D721Med (cell line): ENCODE measurements at regions not wholly inside any gene's neighbourhood (a gene's known extent, or its start where the extent isn't known, plus 50 kb on each side); places are given as distances from the start of the nearest gene placed in this dataset.

ENCODE experiments used
- DNase-seq: peaks from one replicate; pipeline ENCODE4 v3.0.0; 2011; ENCODE audit warnings: low spot score; ENCODE audit not compliant: insufficient read length
- FAIRE-seq: peaks from 2 replicates; lab custom pipeline; 2011; peaks lifted over from hg19 to GRCh38; lab: Jason Lieb, UNC
- TF ChIP-seq, protein P1 (sequence below): IDR thresholded peaks from 2 replicates; pipeline ENCODE4 v1.5.1; 2012; ENCODE audit warnings: mild to moderate bottlenecking, control low read depth; ENCODE audit not compliant: insufficient read depth; ENCODE audit errors: missing control alignments

DNA sequence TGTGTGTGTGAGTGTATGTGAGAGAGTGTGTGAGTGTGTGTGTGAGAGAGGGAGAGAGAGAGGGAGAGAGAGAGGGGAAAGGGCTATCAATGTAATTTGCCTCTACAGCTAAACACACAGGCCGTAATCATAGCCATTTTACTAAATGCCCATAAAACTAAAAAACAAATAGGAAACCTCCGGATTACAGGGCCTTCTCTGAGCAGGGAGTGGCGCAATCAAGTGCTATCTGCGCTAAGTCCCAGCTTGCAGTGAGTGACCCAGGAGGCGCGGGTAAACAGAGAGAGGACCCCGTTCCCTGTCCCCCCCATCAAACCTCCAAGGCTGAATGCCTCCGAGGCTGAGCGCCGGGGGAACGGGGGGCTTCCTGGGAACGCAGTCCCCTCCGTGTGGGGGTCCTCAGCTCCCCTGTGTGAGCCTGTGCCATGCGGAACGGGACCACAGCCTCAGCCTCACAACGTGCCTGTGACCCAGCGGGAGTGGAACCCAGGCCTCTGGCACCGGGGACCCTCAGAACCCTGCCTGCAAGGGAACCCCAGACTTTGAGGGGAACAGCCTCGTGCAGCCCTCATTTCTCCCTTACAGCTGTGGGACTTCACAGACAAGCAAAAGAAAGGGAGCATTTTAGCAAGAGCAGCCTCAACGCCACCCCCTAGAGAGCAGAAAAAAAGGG, 54.7 kb upstream of the ID2 start:
- DNase-seq (no peak), FAIRE-seq (no peak)
- TF ChIP-seq, protein P1, sequence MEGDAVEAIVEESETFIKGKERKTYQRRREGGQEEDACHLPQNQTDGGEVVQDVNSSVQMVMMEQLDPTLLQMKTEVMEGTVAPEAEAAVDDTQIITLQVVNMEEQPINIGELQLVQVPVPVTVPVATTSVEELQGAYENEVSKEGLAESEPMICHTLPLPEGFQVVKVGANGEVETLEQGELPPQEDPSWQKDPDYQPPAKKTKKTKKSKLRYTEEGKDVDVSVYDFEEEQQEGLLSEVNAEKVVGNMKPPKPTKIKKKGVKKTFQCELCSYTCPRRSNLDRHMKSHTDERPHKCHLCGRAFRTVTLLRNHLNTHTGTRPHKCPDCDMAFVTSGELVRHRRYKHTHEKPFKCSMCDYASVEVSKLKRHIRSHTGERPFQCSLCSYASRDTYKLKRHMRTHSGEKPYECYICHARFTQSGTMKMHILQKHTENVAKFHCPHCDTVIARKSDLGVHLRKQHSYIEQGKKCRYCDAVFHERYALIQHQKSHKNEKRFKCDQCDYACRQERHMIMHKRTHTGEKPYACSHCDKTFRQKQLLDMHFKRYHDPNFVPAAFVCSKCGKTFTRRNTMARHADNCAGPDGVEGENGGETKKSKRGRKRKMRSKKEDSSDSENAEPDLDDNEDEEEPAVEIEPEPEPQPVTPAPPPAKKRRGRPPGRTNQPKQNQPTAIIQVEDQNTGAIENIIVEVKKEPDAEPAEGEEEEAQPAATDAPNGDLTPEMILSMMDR: no peak

DNA sequence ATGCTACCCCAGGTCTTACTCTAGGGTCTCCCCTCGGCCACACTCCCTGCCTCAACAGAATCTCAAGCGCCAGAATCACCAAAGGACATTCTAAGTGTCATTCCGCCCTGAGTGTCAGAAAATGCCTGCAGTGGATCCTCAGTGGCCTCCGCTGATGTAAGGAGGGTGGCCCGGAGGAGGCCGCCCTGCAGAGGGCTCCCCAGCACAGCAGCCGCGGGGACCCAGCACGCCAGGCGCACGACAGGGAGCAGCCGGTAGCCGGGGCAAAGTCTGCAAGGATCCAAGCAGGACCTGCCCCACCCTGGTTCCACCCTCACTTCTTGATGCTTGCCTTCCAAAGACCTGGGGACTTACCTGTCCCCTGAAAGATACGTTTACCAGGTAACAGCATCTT, 54.2 kb upstream of the ID2 start:
- FAIRE-seq (no peak), DNase-seq (no peak)
- TF ChIP-seq, protein P1: no peak

DNA sequence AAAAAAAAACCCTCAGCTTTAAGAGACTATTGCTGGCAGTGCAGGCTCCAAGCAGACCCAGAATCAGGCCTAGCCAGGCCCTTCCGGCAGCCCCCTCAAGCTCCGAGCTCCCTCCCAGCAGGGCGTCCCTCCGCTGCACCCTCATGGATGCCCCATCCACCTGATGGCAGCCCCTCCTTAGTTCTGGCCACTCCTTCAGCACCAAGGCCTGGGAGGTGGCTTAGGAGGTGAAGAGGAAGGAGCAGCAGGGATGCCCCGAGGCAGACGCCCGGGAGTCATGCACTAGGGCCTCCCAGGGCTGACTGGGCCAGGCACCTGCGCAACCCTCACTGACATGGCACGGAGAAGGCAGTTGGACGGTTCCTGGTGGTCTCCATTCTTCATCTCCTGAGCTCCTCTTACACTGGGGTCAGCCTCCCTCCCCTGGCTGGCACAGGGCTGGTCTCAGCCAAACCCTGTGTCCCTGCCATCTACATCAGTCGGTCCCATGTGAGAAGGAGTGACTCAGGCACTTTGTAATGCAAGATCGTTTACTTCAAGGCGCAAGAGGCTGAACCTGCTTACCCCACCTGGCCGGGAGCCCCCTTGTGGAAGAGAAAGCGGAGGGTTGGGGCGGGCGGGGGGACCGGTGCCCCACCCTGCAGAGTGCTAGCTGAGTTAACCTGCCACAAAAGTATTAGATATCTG, 53.5 kb upstream of the ID2 start:
- FAIRE-seq (no peak), DNase-seq (no peak)
- TF ChIP-seq, protein P1: no peak

DNA sequence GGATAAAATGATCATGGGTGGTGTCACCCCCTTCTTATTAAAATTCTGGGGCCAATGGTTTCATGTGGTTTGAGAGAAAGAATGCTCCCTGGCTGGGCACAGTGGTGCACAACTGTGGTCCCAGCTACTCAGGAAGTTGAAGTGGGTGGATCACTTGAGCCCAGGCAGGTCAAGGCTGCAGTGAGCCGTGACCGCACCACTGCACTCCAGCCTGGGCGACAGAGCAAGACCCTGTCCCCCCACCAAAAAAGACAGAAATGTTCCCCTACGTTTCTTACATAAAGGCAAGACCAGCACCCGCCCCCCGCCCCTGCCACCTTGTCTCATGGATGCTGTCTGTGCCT, 53.0 kb upstream of the ID2 start:
- no peak for FAIRE-seq
- TF ChIP-seq, protein P1: no peak

DNA sequence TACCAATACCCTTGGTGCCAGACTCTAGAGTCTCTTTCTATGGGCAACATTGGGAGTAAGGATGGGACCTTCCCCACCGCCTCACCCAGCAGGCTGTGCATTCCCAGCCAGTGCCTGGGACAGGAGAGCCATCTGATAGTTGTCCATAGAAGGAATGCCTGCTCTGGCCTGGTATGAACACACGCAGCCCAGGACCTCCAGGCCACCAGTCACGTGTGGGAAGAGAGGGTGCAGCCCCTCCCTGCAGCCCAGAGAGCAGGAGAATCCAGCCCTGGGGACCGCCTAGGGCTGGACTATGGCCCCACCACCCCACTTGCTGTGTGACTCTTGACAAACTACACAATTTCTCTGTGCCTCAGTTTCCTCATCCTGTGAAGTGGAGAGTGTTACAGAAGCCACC, 52.5 kb upstream of the ID2 start:
- FAIRE-seq (no peak), DNase-seq (no peak)
- TF ChIP-seq, protein P1: no peak

More for the DNA sequence above, 53.0 kb upstream of the ID2 start:
- DNase-seq: no peak

DNA sequence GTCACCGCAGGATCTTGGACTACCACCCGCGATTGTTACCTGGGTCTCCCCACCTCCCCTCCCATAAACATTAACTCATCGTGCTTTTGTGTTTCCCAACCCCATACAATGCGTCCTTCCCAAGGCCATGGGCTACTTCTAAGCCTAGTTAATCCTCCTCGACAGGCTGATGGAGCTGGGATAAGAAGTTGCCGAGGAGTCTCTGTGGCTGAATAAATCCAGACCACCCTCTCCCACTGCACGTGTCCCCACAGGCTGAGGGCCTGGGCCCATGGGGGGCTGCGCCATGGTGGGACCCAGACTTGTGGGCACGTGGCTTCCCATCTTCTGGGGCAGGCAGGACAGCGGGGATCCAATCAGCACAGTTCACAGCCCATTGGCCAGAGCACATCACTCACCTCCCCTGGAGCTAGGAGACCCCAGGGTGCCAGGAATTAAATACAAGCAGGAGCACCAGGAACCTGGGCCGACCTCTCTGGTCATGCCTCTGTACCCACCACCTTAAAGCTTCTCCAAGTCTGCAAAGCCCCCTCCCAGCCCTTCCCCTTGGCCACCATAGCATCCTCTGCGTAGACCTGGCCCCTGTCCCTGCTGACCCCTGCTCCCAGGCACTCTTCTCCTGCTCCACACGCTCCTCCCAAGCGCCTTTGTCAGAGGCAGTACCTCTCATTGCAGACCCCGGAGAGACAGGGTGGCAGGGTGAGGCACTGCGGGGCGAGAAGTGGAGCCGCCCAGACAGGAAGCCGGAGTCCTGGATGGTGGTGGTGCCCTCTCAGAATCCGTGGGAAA, 51.0 kb upstream of the ID2 start:
- no peak for DNase-seq
- TF ChIP-seq, protein P1: no peak
- no peak for FAIRE-seq
